ENCODE measurements at regions not wholly inside any gene's neighbourhood (a gene's known extent, or its start where the extent isn't known, plus 50 kb on each side); places are given as distances from the start of the nearest gene placed in this dataset.

DNA sequence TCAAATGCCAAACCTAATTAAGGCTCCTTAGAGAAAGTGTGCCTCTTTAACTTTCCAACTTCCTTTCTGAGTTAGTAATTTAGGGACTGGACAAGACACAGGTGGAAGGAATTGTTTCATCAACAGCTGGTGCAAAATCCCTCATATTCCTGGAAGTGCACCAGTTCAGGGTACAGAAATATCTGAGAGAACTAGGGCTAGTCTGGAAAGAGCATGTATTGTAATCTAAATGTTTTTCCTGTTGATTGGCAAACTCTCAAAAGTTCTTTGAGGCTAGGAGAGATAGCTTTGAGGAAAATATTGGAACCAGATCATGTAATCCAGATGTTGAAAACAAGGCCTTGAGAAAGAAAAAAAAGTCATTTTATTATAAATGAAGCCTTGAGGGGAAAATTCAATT lies 98.1 kb upstream of the C1GALT1C1 start:
- no peaks in the 10 kb centered on the region for H3K9me3 ChIP-seq (ENCODE audit: control insufficient read depth, low read length)
- no peaks in the 10 kb centered on the region for H3K4me1 Mint-ChIP-seq
- H3K4me3 Mint-ChIP-seq = no peak overlapping the region
- no peaks in the 10 kb centered on the region for H3K27me3 ChIP-seq (ENCODE audit: control insufficient read depth, insufficient read depth, low read length, poor library complexity, severe bottlenecking)
- H3K9me3 Mint-ChIP-seq = peaks cover 50% of the 10 kb centered on the region
- no peak overlapping the region for H3K27ac Mint-ChIP-seq
- no peak overlapping the region for H3K9ac ChIP-seq (ENCODE audit: extremely low read depth, low read length, poor library complexity, severe bottlenecking)
- TF ChIP-seq, protein P1, sequence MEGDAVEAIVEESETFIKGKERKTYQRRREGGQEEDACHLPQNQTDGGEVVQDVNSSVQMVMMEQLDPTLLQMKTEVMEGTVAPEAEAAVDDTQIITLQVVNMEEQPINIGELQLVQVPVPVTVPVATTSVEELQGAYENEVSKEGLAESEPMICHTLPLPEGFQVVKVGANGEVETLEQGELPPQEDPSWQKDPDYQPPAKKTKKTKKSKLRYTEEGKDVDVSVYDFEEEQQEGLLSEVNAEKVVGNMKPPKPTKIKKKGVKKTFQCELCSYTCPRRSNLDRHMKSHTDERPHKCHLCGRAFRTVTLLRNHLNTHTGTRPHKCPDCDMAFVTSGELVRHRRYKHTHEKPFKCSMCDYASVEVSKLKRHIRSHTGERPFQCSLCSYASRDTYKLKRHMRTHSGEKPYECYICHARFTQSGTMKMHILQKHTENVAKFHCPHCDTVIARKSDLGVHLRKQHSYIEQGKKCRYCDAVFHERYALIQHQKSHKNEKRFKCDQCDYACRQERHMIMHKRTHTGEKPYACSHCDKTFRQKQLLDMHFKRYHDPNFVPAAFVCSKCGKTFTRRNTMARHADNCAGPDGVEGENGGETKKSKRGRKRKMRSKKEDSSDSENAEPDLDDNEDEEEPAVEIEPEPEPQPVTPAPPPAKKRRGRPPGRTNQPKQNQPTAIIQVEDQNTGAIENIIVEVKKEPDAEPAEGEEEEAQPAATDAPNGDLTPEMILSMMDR (conservative IDR thresholded peaks at IDR 0.05) = no peak
- H3K4me3 ChIP-seq (ENCODE audit: low read length) = no peak overlapping the region
- no peak for DNase-seq
- H3K36me3 ChIP-seq (ENCODE audit: control insufficient read depth, insufficient read depth, low read length) = no peaks in the 10 kb centered on the region
- no peak overlapping the region for H3K27ac ChIP-seq (ENCODE audit: low read depth, low read length)
- no peaks in the 10 kb centered on the region for H3K36me3 Mint-ChIP-seq (ENCODE audit: low read depth)
- peaks cover 3% of the 10 kb centered on the region for H3K27me3 Mint-ChIP-seq (ENCODE audit: insufficient read depth)
- no peaks in the 10 kb centered on the region for H3K4me1 ChIP-seq (ENCODE audit: control insufficient read depth, insufficient read depth, low read length)

GRCh38 chrX:120727452-120727851 lies 97.6 kb upstream of the C1GALT1C1 start:
- H3K27me3 ChIP-seq (ENCODE audit: control insufficient read depth, insufficient read depth, low read length, poor library complexity, severe bottlenecking) = no peaks in the 10 kb centered on the region
- no peaks in the 10 kb centered on the region for H3K36me3 Mint-ChIP-seq (ENCODE audit: low read depth)
- peaks cover 3% of the 10 kb centered on the region for H3K27me3 Mint-ChIP-seq (ENCODE audit: insufficient read depth)
- H3K36me3 ChIP-seq (ENCODE audit: control insufficient read depth, insufficient read depth, low read length) = no peaks in the 10 kb centered on the region
- no peak overlapping the region for H3K4me3 ChIP-seq (ENCODE audit: low read length)
- no peak overlapping the region for H3K4me3 Mint-ChIP-seq
- H3K9me3 Mint-ChIP-seq = peaks cover 48% of the 10 kb centered on the region
- TF ChIP-seq, protein P1 (conservative IDR thresholded peaks at IDR 0.05) = no peak
- H3K4me1 ChIP-seq (ENCODE audit: control insufficient read depth, insufficient read depth, low read length) = no peaks in the 10 kb centered on the region
- DNase-seq = no peak
- H3K9me3 ChIP-seq (ENCODE audit: control insufficient read depth, low read length) = no peaks in the 10 kb centered on the region
- no peak overlapping the region for H3K27ac Mint-ChIP-seq
- no peaks in the 10 kb centered on the region for H3K4me1 Mint-ChIP-seq
- no peak overlapping the region for H3K9ac ChIP-seq (ENCODE audit: extremely low read depth, low read length, poor library complexity, severe bottlenecking)
- H3K27ac ChIP-seq (ENCODE audit: low read depth, low read length) = no peak overlapping the region
- 89% methylated on average over 1 of the region's 2 CpGs; no CpG with 5 or more reads in 1 of the 2 experiments for WGBS, 2 experiments (ENCODE audit: insufficient coverage in 1 of 2, insufficient read length in 1 of 2)

DNA sequence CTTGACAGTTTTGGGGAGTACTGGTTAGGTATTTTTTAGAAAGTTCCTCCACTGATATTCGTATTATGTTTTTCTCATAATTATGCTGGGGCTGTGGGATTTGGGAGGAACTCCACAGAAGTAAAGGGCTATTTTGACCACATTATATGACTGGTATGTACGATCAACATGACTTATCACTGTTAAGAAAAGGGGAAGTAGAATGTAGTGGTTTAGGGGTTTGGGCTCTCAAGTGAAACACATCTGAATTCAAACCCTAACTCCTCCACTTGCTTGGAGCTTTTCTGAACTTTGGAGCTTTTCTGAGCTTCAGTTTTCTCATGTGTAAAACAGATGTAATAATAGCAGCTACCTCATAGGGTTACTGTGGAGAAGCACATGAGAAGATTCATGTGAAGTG lies 96.4 kb upstream of the C1GALT1C1 start:
- Histone ChIP-seq H3K36me3 (ENCODE audit: control insufficient read depth, insufficient read depth, low read length) (no peaks in the 10 kb centered on the region), H3K9me3 (ENCODE audit: control insufficient read depth, low read length) (no peaks in the 10 kb centered on the region), H3K4me1 (ENCODE audit: control insufficient read depth, insufficient read depth, low read length) (no peaks in the 10 kb centered on the region), H3K9ac (ENCODE audit: extremely low read depth, low read length, poor library complexity, severe bottlenecking) (no peak overlapping the region), H3K27me3 (ENCODE audit: control insufficient read depth, insufficient read depth, low read length, poor library complexity, severe bottlenecking) (no peaks in the 10 kb centered on the region), H3K27ac (ENCODE audit: low read depth, low read length) (no peak overlapping the region), H3K4me3 (ENCODE audit: low read length) (no peak overlapping the region)
- WGBS, 2 experiments (ENCODE audit: insufficient coverage in 1 of 2, insufficient read length in 1 of 2) = 100% methylated on average over 1 of the region's 2 CpGs; no CpG with 5 or more reads in 1 of the 2 experiments
- TF ChIP-seq, protein P1 (conservative IDR thresholded peaks at IDR 0.05) = no peak
- Mint-ChIP-seq H3K36me3 (ENCODE audit: low read depth) (no peaks in the 10 kb centered on the region), H3K27me3 (ENCODE audit: insufficient read depth) (peaks cover 6% of the 10 kb centered on the region), H3K4me1 (no peaks in the 10 kb centered on the region), H3K9me3 (peaks cover 50% of the 10 kb centered on the region), H3K27ac (no peak overlapping the region), H3K4me3 (no peak overlapping the region)
- no peak for DNase-seq

Measured in endodermal cell (in vitro differentiated cells).